WI38 (cell line): ENCODE measurements at regions not wholly inside any gene's neighbourhood (a gene's known extent, or its start where the extent isn't known, plus 50 kb on each side); places are given as distances from the start of the nearest gene placed in this dataset.

ENCODE experiments used
- H3K4me3 ChIP-seq: 2 replicates; pipeline ENCODE4 v1.5.1; 2011; ENCODE audit warnings: low read depth, mild to moderate bottlenecking, control low read depth, low read length
- CTCF ChIP-seq: IDR thresholded peaks from 2 replicates; pipeline ENCODE4 v1.5.1; 2012; ENCODE audit warnings: low read depth, mild to moderate bottlenecking, control low read depth, low read length

DNA sequence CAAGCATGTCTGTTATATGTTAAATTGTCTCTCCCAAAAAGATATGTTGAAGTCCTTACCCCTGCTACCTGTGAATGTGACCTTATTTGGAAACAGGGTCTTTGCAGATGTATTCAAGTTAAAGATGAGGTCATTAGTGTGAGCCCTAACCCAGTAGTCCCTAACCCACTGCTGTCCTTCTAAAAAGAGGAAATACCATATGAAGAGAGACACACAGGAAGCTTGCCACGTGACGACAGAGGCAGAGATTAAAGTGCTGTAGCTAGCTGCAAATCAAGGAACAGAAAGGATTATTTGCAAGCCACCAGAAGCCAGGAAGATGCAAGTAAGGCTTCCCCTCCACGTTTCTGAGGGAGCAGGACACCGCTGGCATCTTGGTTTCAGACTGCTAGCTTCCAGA is 150.1 kb downstream of the HNRNPD start:
- H3K4me3 ChIP-seq, result no peak overlapping the region
- no peak for TF ChIP-seq CTCF

DNA sequence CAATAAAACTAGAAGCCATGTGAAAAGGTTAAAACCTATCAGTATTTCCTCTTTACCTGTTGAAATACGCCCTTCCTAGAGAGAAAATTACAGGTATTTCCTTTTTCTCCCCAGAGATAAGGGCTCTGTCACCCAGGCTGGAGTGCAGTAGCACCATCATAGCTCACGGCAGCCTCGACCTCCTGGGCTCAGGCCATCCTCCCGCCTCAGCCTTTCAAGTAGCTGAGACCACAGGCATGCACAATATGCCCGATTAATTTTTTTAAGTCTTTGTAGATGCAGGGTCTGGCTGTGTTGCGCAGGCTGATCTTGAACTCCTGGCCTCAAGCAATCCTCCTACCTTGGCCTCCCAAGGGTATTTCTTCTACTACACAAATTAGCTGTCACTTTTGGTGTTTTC is 154.4 kb downstream of the HNRNPD start:
- no peak for TF ChIP-seq CTCF
- no peak overlapping the region for H3K4me3 ChIP-seq

GRCh38 chr4:82217986-82218715 is 155.6 kb downstream of the HNRNPD start:
- no peak overlapping the region for H3K4me3 ChIP-seq
- TF ChIP-seq CTCF, result no peak

- no peak for TF ChIP-seq CTCF
- H3K4me3 ChIP-seq, result no peak overlapping the region
Measured at GRCh38 chr4:82216219-82216618, 157.6 kb downstream of the HNRNPD start.

GRCh38 chr4:82215800-82216199 is 158.0 kb downstream of the HNRNPD start:
- H3K4me3 ChIP-seq, result no peak overlapping the region
- TF ChIP-seq CTCF, result no peak

DNA sequence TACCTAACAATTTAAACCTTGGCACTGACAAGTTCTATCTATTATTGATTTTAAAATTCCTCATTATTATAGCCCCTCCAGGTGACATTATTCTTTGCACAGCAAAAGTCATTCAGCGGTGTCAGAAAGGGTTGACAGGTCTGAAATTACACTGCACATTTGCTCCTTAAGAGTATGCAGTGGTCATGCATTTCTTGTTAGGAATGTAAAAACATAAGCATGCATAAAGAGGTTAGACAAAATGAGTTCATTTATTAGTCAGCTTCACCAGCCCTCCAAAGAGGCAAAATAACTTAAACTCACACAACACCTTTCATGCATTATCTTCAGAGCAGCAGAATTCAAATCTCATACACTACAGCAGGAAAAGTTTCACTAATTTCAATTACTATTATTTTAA is 158.8 kb downstream of the HNRNPD start:
- no peak overlapping the region for H3K4me3 ChIP-seq
- no peak for TF ChIP-seq CTCF

GRCh38 chr4:82213485-82214417 is 160.0 kb downstream of the HNRNPD start:
- no peak for TF ChIP-seq CTCF

More at GRCh38 chr4:82213485-82214417, 160.0 kb downstream of the HNRNPD start:
- no peak overlapping the region for H3K4me3 ChIP-seq
